ENCODE measurements at regions not wholly inside any gene's neighbourhood (a gene's known extent, or its start where the extent isn't known, plus 50 kb on each side); places are given as distances from the start of the nearest gene placed in this dataset.

GRCh38 chr10:32153252-32153651 is 97.0 kb upstream of the KIF5B start:
- TF ChIP-seq CTCF (tag by site-specific recombination; IDR thresholded peaks at IDR 0.05) (no peak), ZNF639 (tag by site-specific recombination; IDR thresholded peaks at IDR 0.05) (no peak), ZBTB26 (tag by site-specific recombination; optimal IDR thresholded peaks at IDR 0.05) (no peak), REST (tag by site-specific recombination; IDR thresholded peaks at IDR 0.05) (no peak), KLF10 (tag by site-specific recombination; IDR thresholded peaks at IDR 0.05) (no peak), HOXA7 (CRISPR knock-in tag; IDR thresholded peaks at IDR 0.05; ENCODE audit: borderline replicate concordance) (no peak)
